HL-60 (cell line): ENCODE measurements at regions not wholly inside any gene's neighbourhood (a gene's known extent, or its start where the extent isn't known, plus 50 kb on each side); places are given as distances from the start of the nearest gene placed in this dataset.

ENCODE experiments used
- GABPA ChIP-seq: IDR thresholded peaks from 2 replicates; pipeline ENCODE4 v1.6.1; 2012; ENCODE audit warnings: low read depth
- POLR2AphosphoS5 ChIP-seq: IDR thresholded peaks from 2 replicates; pipeline ENCODE4 v1.6.1; 2012; ENCODE audit warnings: low read depth
- SPI1 ChIP-seq: IDR thresholded peaks from 2 replicates; pipeline ENCODE4 v1.6.1; 2012; ENCODE audit warnings: low read depth, mild to moderate bottlenecking, borderline replicate concordance
- TF ChIP-seq, protein P1 (sequence below): IDR thresholded peaks from one replicate; pipeline ENCODE4 v1.5.1; 2011; ENCODE audit warnings: low read length, control low read depth, inconsistent platforms; ENCODE audit not compliant: insufficient read depth
- TF ChIP-seq, protein P2 (sequence below): IDR thresholded peaks from 2 replicates; pipeline ENCODE4 v1.6.1; 2012; ENCODE audit warnings: low read depth; ENCODE audit not compliant: insufficient replicate concordance

DNA sequence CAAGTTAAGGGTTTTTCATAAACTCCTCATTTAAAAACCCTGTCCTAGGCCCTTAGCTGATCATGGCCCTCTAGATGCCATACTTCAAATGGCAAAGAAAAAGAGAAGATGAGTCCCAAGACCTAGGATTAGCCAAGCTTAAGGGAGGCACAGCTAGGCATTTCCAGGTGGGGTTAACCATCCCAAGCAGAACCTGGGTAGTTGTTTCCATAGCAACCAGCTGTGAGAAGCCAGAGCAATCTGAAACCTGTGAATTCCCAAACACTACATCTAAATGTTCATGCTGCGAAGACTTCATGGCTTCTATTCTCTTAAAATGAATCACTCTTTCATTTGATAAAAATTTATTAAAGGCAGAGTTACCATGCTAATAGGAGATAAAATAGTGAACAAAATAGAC is 372.9 kb downstream of the C12orf50 start:
- TF ChIP-seq, protein P1, sequence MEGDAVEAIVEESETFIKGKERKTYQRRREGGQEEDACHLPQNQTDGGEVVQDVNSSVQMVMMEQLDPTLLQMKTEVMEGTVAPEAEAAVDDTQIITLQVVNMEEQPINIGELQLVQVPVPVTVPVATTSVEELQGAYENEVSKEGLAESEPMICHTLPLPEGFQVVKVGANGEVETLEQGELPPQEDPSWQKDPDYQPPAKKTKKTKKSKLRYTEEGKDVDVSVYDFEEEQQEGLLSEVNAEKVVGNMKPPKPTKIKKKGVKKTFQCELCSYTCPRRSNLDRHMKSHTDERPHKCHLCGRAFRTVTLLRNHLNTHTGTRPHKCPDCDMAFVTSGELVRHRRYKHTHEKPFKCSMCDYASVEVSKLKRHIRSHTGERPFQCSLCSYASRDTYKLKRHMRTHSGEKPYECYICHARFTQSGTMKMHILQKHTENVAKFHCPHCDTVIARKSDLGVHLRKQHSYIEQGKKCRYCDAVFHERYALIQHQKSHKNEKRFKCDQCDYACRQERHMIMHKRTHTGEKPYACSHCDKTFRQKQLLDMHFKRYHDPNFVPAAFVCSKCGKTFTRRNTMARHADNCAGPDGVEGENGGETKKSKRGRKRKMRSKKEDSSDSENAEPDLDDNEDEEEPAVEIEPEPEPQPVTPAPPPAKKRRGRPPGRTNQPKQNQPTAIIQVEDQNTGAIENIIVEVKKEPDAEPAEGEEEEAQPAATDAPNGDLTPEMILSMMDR = no peak
- TF ChIP-seq GABPA (no peak), POLR2AphosphoS5 (no peak), SPI1 (no peak)
- TF ChIP-seq, protein P2, sequence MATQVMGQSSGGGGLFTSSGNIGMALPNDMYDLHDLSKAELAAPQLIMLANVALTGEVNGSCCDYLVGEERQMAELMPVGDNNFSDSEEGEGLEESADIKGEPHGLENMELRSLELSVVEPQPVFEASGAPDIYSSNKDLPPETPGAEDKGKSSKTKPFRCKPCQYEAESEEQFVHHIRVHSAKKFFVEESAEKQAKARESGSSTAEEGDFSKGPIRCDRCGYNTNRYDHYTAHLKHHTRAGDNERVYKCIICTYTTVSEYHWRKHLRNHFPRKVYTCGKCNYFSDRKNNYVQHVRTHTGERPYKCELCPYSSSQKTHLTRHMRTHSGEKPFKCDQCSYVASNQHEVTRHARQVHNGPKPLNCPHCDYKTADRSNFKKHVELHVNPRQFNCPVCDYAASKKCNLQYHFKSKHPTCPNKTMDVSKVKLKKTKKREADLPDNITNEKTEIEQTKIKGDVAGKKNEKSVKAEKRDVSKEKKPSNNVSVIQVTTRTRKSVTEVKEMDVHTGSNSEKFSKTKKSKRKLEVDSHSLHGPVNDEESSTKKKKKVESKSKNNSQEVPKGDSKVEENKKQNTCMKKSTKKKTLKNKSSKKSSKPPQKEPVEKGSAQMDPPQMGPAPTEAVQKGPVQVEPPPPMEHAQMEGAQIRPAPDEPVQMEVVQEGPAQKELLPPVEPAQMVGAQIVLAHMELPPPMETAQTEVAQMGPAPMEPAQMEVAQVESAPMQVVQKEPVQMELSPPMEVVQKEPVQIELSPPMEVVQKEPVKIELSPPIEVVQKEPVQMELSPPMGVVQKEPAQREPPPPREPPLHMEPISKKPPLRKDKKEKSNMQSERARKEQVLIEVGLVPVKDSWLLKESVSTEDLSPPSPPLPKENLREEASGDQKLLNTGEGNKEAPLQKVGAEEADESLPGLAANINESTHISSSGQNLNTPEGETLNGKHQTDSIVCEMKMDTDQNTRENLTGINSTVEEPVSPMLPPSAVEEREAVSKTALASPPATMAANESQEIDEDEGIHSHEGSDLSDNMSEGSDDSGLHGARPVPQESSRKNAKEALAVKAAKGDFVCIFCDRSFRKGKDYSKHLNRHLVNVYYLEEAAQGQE = no peak
